HFF-Myc (cell line): ENCODE measurements at regions not wholly inside any gene's neighbourhood (a gene's known extent, or its start where the extent isn't known, plus 50 kb on each side); places are given as distances from the start of the nearest gene placed in this dataset.
"Not testable (repeated sequence)": the region's sequence is repeated elsewhere in the genome, so short reads cannot be mapped to it uniquely, and the experiment has no call there.

Experiments used
- DNase-seq: peaks from one replicate; pipeline ENCODE4 v3.0.0-alpha.2; 2011; ENCODE audit warnings: low read depth; ENCODE audit errors: extremely low read depth
- H3K4me3 ChIP-seq: replicated peaks from 2 replicates; pipeline ENCODE4 v1.5.1; 2011; ENCODE audit warnings: low read depth, mild to moderate bottlenecking, control low read depth, low read length
- TF ChIP-seq, protein P1 (sequence below): IDR thresholded peaks from 2 replicates; pipeline ENCODE4 v1.5.1; 2012; ENCODE audit warnings: mild to moderate bottlenecking, low read depth, low read length, control low read depth; ENCODE audit errors: missing control alignments

DNA sequence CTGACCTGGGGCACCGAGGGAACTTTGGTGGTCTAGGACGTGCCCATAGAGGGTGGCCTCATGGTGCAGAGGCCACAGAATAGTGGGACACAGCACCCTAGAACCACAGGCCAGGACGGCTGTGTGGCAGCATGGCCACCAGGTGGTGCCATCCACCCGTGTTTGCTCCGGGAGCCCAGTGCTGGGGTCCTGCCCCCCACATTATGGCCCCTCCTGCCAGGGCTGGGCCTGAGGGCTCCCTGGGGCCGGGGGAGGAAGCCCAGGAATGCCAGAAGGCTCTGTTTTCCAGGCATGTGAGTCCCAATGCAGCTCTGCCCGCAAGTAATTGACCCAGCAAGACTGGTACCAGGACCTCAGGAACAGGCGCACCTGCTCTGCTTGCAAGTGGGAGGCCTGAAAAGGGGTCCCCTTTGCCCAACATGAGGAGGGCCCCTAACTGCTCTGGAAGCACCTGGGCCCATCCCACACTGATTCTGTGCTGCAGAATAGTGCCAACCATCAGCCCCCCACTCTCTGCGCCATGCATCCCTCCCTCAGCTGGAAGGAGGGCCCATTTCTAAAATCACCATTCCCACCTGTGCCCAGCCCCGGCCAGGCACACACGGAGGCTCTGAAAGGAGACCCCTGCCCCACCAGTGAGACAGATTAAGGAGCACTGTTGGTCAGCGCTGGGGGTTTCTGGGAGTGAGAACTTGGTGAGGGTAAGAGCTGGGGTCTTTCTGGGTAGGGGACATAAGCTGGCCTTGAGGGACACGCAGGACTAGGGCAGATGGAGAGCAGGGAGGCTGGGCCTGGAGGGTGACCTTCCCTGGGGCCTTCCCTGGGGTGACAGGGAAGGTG is 174.4 kb downstream of the TBC1D2B start:
- H3K4me3 ChIP-seq, DNase-seq: not testable (repeated sequence)
- TF ChIP-seq, protein P1, sequence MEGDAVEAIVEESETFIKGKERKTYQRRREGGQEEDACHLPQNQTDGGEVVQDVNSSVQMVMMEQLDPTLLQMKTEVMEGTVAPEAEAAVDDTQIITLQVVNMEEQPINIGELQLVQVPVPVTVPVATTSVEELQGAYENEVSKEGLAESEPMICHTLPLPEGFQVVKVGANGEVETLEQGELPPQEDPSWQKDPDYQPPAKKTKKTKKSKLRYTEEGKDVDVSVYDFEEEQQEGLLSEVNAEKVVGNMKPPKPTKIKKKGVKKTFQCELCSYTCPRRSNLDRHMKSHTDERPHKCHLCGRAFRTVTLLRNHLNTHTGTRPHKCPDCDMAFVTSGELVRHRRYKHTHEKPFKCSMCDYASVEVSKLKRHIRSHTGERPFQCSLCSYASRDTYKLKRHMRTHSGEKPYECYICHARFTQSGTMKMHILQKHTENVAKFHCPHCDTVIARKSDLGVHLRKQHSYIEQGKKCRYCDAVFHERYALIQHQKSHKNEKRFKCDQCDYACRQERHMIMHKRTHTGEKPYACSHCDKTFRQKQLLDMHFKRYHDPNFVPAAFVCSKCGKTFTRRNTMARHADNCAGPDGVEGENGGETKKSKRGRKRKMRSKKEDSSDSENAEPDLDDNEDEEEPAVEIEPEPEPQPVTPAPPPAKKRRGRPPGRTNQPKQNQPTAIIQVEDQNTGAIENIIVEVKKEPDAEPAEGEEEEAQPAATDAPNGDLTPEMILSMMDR = peak; percentile 74

DNA sequence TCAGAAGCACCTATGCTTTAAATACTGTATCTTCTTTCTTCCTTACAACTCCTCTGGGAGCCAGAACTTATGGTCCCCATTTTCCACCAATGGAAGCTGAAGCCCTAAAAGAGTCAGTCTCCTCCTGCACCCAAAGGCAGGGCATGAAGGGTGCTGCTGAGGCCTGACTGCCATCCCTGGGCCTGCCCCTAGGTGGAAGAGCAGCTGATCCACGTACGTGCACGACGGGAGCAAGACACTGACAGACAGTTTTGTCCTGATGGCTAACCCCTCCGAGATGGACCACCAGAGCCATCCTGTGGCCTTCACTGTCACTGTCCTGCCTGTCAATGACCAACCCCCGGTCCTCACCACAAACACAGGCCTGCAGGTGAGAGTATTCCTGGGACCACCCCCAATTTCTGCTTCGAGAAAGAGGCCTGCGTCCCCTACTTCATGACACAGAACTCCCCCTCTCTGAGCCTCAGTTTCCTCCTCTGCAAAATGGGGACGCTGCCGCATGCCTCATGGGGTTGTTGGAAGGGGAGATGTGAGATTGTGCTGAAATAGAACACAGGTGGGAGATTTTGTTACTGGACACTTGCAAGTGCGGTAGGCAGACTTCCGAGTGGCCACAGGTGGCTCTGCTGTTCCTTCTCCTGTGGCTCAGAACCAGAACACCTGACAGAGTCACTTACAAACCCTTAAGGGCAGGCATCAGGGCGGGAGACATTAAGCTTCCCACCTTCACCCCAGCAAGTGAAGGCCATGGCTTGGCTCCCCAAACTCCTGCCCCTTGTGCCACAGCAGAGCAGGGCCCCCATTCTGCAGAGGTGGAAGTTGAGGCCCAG is 175.4 kb downstream of the TBC1D2B start:
- TF ChIP-seq, protein P1 = peak; percentile 23
- no peak for DNase-seq
- H3K4me3 ChIP-seq = no peak overlapping the region

DNA sequence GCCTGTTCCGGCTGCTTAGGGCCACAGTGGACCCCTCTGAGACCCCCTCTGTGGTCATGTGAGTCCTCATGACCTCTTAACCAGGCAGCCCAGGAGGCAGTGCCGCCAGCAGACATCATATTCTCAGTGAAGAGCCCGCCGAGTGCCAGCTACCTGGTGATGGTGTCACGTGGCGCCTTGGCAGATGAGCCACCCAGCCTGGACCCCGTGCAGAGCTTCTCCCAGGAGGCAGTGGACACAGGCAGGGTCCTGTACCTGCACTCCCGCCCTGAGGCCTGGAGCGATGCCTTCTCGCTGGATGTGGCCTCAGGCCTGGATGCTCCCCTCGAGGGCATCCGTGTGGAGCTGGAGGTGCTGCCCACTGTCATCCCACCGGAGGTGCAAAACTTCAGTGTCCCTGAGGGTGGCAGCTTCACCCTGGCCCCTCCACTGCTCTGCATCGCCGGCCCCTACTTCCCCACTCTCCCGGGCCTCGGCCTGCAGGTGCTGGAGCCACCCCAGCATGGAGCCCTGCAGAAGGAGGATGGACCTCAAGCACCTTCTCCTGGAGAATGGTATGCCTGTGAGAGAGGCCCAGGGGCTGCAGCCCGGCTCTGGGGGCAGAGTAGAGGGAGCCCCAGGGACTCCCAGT is 176.1 kb downstream of the TBC1D2B start:
- TF ChIP-seq, protein P1 = no peak
- DNase-seq = no peak
- no peak overlapping the region for H3K4me3 ChIP-seq

DNA sequence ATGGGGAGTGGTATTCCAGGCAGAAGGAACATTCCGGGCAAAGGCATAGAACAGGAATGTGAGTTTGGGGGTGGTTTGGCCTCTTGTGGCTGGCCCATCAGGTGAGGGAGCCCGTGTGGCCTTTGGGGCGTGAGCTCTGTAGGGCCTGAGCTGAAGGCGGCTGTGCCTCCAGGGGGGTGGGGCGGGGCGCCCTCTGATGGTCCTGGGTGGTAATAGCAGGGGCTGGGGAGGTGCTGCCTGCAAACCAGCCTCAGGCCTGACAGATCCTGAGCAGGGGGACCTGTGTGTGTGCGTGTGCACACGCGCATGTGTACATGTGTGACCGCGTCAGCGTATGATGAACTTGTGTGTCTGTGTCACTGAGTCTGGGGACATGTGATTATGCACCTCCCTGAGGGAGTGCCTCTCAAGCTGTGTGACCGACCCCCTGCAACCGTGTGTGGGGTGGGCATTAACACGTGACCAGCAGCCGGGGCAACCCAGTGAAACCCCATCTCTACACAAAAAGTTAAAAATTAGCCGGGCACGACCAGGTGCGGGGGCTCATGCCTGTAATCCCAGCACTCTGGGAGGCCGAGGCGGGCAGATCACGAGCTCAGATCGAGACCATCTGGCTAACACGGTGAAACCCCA is 177.1 kb downstream of the TBC1D2B start:
- DNase-seq, H3K4me3 ChIP-seq: not testable (repeated sequence)
- TF ChIP-seq, protein P1 = peak; percentile 46

DNA sequence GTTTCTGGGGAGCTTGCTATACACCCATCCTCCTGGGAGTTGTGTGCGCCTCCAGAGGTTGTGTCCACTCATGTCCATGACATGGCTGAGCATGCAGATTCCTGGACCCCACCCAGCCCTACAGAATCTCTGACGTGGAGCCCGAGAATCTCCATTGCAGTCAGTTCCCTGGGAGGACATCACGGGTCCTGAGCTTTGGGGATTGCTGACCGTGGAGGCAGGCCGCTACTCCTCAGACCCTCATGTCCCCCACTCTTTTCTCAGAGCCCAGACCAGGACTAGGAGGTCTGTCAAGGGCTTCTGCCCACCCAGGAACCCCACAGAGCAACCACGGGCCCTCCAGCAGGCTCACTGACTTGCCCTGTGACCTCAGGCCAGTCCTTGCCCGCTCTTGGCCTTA is 177.7 kb downstream of the TBC1D2B start:
- DNase-seq, H3K4me3 ChIP-seq: not testable (repeated sequence)

DNA sequence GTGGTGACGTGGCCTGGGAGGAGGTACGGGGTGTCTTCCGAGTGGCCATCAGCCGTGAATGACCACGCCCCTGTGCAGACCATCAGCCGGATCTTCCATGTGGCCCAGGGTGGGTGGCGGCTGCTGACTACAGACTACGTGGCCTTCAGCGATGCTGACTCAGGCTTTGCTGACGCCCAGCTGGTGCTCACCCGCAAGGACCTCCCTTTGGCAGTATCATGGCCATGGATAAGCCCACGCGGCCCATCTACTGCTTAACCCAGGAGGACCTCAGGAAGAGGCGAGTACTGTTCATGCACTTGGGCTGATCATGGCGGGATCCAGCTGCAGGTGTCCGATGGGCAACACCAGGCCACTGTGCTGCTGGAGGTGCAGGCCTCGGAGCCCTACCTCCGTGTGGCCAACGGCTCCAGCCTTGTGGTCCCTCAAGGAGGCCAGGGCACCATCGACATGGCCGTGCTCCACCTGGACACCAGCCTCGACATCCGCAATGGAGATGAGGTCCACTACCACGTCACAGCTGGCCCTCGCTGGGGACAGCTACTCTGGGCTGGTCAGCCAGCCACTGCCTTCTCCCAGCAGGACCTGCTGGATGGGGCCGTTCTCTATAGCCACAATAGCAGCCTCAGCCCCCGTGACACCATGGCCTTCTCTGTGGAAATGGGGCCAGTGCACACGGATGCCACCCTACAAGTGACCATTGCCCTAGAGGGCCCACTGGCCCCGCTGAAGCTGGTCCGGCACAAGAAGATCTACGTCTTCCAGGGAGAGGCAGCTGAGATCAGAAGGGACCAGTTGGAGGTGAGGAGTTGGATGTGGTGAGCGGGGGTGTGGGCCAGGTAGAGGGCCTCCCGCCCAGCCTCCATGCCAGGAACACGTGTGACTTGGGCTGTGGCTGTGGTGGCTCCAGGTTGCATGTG is 178.4 kb downstream of the TBC1D2B start:
- no peak for DNase-seq
- TF ChIP-seq, protein P1 = no peak
- no peak overlapping the region for H3K4me3 ChIP-seq
